ENCODE measurements at regions not wholly inside any gene's neighbourhood (a gene's known extent, or its start where the extent isn't known, plus 50 kb on each side); places are given as distances from the start of the nearest gene placed in this dataset.

DNA sequence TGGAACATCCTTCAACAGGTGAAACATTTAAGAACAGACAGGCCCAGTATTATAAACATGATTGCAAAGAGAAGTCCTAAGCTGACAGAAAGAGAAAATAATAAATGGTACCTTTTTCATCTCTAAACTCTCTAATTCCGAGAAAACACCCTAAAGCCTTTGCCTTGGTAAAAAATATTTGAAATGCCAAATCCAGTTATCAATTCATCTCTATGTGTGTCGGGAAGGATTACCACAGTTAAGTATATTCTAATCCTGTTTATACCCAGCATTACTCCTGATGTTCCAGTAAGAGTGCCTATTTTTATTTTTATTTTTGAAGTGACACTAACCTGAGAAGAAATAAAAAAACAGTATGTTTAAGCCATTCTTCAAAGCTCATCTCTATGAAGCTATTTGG is 219.3 kb upstream of the NANOGP8 start:
- TF ChIP-seq POLR2A (IDR thresholded peaks at IDR 0.05), result no peak
- TF ChIP-seq, protein P1, sequence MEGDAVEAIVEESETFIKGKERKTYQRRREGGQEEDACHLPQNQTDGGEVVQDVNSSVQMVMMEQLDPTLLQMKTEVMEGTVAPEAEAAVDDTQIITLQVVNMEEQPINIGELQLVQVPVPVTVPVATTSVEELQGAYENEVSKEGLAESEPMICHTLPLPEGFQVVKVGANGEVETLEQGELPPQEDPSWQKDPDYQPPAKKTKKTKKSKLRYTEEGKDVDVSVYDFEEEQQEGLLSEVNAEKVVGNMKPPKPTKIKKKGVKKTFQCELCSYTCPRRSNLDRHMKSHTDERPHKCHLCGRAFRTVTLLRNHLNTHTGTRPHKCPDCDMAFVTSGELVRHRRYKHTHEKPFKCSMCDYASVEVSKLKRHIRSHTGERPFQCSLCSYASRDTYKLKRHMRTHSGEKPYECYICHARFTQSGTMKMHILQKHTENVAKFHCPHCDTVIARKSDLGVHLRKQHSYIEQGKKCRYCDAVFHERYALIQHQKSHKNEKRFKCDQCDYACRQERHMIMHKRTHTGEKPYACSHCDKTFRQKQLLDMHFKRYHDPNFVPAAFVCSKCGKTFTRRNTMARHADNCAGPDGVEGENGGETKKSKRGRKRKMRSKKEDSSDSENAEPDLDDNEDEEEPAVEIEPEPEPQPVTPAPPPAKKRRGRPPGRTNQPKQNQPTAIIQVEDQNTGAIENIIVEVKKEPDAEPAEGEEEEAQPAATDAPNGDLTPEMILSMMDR (IDR thresholded peaks at IDR 0.05), result no peak
- intact Hi-C loops (cut with DNase I; ENCODE audit: low total_unique reads), result no loop called here
- no peak overlapping the region for H3K4me3 ChIP-seq (ENCODE audit: low read depth, poor library complexity, severe bottlenecking)
- 68 to 78% methylated on average over 2 of the region's 2 CpGs for WGBS, 2 donors
- DNase-seq (ENCODE audit: low spot score in 2 of 2), result no peak

DNA sequence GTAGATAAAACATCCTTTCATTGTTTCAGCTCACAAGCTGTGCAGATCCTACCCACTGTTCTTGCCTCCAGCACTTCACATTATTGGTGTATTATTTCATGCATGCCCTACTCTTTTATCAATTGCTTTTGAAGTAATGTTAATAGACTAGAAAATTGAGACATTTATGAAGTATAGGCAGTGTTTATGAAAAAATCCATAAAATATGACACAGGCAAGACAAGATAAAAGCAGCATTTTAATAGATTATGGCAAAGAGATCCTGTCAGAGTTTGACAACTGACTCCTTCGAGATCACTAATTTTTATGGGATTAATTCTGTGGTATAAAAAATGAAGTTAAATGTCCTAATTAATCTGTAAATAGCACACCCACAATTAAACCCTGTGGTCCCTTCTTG is 217.2 kb upstream of the NANOGP8 start:
- DNase-seq (ENCODE audit: low spot score in 2 of 2), result no peak
- no peak overlapping the region for H3K4me3 ChIP-seq (ENCODE audit: low read depth, poor library complexity, severe bottlenecking)
- WGBS, 2 donors, result 75 to 80% methylated on average over 1 of the region's 1 CpG
- intact Hi-C loops (cut with DNase I; ENCODE audit: low total_unique reads), result no loop called here
- TF ChIP-seq, protein P1 (IDR thresholded peaks at IDR 0.05), result no peak
- TF ChIP-seq POLR2A (IDR thresholded peaks at IDR 0.05), result no peak

GRCh38 chr15:35301088-35301487 is 216.0 kb upstream of the NANOGP8 start:
- intact Hi-C loops (cut with DNase I; ENCODE audit: low total_unique reads), result no loop called here
- no peak for DNase-seq (ENCODE audit: low spot score in 2 of 2)
- H3K4me3 ChIP-seq (ENCODE audit: low read depth, poor library complexity, severe bottlenecking), result no peak overlapping the region
- TF ChIP-seq POLR2A (IDR thresholded peaks at IDR 0.05), result no peak
- TF ChIP-seq, protein P1 (IDR thresholded peaks at IDR 0.05), result no peak
- WGBS, 2 donors, result 92 to 94% methylated on average over 2 of the region's 2 CpGs

DNA sequence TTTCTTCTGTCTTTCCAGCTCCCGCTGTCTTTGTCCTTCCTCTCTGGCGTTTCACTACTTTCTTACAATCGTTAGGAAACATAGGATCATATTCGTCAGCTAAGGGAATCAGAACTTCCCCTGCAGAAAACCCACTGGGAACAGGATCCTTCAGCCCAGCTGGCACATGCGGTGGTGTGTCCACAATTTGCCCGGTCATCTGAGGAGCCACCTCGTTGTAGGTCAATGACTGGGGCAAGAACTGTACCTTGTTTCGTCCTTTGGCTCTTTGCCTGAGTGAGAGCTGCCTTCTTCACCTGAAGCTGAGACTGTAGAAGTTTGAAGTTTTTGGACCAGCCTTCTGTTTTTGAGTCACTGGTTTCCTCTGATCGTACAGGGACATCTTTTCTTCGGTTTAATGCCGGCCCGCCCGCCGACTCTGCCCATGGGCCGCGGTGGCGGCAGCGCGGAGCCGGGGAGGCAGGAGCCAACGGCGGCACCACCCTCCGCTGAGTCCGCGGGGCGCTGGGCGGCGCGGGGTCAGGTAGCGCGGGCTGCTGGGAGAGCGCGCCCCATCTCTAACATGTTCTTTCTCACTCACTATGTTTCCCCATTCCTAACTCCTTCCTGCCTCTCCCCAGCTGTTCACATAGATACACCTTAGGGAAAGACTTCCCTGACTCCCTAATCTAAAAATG is 214.1 kb upstream of the NANOGP8 start:
- 96 to 97% methylated on average over 33 of the region's 33 CpGs for WGBS, 2 donors
- TF ChIP-seq, protein P1 (IDR thresholded peaks at IDR 0.05), result no peak
- no peak for TF ChIP-seq POLR2A (IDR thresholded peaks at IDR 0.05)
- DNase-seq (ENCODE audit: low spot score in 2 of 2), result no peak
- intact Hi-C loops (cut with DNase I; ENCODE audit: low total_unique reads), result loop anchor here (10.0 kb wide), 1 partner anchor 146 kb away; no protein-coding TSS in a partner anchor
- no peak overlapping the region for H3K4me3 ChIP-seq (ENCODE audit: low read depth, poor library complexity, severe bottlenecking)

DNA sequence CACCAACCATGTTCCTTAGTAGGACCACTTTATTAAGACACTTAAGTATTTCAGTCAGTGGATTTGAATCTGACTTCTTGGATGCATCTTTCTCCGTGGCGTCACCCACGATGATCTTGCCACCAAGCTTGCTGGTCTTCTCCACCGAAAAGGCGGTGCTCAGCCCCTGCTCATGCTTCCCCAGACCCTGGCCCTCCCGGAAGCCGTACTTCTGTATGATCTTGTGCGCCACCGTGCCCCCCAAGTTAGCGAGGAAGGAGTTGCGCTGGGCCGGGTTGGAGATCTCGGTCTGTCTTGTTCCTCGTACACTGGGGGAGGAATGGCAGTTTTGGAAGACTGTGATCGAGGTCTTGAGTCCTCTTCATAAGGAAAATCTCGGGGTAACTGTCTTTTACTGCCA is 213.4 kb upstream of the NANOGP8 start:
- WGBS, 2 donors, result 96 to 98% methylated on average over 16 of the region's 16 CpGs
- intact Hi-C loops (cut with DNase I; ENCODE audit: low total_unique reads), result loop anchor here (10.0 kb wide), 1 partner anchor 146 kb away; no protein-coding TSS in a partner anchor
- H3K4me3 ChIP-seq (ENCODE audit: low read depth, poor library complexity, severe bottlenecking), result no peak overlapping the region
- no peak for DNase-seq (ENCODE audit: low spot score in 2 of 2)
- TF ChIP-seq POLR2A (IDR thresholded peaks at IDR 0.05), result no peak
- TF ChIP-seq, protein P1 (IDR thresholded peaks at IDR 0.05), result no peak

Measured in lower leg skin (tissue), 4 donors.